HG03196 (cell line): ENCODE measurements at regions not wholly inside any gene's neighbourhood (a gene's known extent, or its start where the extent isn't known, plus 50 kb on each side); places are given as distances from the start of the nearest gene placed in this dataset.

Experiments used
- ATAC-seq: cut with Tn5 transposase; IDR thresholded peaks from one replicate; pipeline ENCODE4 v1.9.1; 2021; ENCODE audit not compliant: unreplicated experiment

- ATAC-seq: no peak
Measured at GRCh38 chr6:164926686-164927085, 382.7 kb downstream of the C6orf118 start.

DNA sequence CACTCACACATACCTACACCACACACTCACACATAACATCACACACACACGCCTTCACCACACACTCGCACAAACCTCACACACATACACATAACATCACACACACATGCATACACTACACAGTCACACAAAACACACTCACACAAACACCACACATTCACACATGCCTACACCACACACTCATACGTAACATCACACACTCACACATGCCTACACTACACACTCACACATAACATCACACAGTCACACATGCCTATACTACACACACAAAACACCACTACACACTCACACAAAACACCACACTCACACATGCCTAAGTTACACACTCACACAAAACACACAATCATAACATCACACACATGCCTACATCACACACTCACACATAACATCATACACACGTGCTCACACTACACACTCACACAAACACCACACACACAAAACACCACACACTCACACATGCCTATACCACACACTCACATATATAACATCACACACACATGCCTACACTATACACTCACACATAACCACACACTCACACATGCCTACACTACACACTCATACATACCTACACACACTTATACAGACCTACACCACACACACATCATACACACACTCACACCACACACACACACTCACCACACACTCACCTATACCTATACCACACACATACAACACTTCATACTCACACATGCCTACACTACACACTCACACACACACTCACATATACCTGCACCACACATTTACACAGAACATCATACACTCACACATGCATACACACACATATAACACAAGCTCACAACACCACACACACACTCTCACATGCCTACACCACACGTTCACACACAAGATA is 383.5 kb downstream of the C6orf118 start:
- no peak for ATAC-seq

- no peak for ATAC-seq
Measured at GRCh38 chr6:164924674-164925073, 384.7 kb downstream of the C6orf118 start.

DNA sequence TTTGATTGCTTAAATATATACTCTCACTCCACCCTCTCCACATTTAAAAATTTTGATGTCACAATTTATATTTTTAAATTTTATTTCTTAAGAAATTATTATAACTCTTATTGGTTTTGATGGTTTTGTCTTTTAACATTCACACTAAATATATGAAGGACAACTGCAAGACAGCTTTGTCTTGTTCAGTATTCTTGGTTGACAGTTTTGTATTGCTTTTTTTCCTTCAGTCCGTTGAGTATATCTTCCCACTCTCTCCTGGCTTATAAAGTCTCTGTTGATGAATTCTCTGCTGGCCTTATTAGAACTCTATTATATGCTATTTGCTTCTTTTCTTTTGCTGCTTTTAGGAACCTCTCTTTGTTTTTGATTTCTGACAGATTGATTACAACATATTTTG is 392.2 kb downstream of the C6orf118 start:
- ATAC-seq: no peak

DNA sequence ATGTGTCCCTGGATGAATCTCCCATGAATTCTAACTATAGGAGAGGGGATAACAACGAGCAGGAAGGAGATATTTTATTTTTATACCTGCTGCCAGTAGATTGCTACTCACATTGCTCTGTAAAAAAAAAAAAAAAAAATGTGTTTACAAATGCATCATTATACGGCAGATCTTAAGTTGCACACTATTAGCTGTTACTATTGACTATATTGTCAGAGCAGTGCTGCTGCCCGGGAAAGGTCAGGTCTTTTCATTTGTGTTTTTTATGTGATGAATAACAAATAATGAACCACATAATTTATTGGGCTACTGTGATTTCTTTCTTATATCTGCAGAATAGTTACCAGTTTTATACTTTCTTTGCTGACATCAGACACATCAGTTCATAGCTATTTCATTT is 393.3 kb downstream of the C6orf118 start:
- no peak for ATAC-seq

GRCh38 chr6:164911873-164912580 is 397.4 kb downstream of the C6orf118 start:
- no peak for ATAC-seq

GRCh38 chr6:164911151-164911550 is 398.3 kb downstream of the C6orf118 start:
- no peak for ATAC-seq

- ATAC-seq: no peak
Measured at GRCh38 chr6:164906766-164907165, 402.6 kb downstream of the C6orf118 start.

DNA sequence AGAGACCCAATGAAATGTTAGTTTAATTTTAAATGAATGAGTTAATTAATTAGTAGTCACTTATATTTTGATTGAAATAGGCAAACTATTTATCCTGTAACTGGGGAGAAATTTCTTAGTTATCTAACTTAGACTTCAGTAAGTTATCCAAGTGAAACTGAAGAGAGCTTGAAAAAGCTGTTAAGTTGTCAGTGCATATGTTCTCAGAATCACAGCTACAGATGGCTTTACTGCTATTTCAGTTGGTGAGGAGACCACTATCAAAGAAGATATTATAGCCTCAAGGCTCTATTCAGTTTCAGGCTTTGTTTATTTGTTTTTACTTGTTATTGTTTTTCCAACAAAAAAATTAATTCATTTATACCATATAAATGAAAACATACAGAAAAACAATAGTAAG is 404.1 kb downstream of the C6orf118 start:
- no peak for ATAC-seq

DNA sequence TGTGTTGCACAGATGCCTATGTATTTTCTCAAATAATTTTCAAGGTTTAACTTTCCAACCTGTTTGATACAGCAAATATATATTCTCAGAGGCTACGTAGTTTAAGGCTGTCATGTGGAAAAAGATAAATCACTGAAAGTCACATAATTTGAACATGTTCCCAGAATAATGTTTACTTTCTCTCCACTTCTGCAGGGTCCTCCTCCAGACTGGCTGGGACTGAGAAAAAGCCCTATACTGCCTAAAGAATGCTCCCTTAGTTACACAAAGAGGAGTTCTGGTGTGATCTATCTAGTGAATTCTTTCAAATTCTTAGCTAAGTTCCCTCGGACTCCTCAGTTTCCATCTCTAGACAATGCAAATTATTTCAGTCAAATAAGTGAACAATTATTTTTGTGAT is 411.0 kb downstream of the C6orf118 start:
- no peak for ATAC-seq

- ATAC-seq: no peak
Measured at GRCh38 chr6:164897523-164898235, 411.7 kb downstream of the C6orf118 start.

GRCh38 chr6:164889980-164890379 is 419.4 kb downstream of the C6orf118 start:
- no peak for ATAC-seq

GRCh38 chr6:164887660-164888059 is 421.7 kb downstream of the C6orf118 start:
- ATAC-seq: no peak

GRCh38 chr6:164882236-164882635 is 427.2 kb downstream of the C6orf118 start:
- ATAC-seq: no peak

GRCh38 chr6:164871783-164872182 is 437.6 kb downstream of the C6orf118 start:
- no peak for ATAC-seq

- no peak for ATAC-seq
Measured at GRCh38 chr6:164870164-164870563, 439.2 kb downstream of the C6orf118 start.

DNA sequence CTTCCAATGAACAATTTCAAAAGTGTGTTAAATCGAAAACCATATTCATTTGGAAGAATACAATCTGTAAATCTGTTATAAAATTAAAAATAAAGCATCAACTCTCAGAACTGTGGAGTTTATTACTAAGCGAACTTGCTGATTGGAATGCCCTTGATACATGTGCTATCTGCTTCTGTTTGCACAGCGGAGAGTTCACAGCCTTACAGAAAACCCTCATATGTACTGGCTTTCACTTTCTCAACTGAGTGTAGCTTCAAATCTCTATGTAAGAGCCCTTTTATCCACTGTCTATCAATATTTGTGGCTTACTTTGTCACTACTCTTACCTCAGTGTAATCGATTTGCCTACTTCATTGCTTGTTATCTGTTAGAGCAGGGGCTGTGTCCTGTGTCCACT is 447.4 kb downstream of the C6orf118 start:
- no peak for ATAC-seq

DNA sequence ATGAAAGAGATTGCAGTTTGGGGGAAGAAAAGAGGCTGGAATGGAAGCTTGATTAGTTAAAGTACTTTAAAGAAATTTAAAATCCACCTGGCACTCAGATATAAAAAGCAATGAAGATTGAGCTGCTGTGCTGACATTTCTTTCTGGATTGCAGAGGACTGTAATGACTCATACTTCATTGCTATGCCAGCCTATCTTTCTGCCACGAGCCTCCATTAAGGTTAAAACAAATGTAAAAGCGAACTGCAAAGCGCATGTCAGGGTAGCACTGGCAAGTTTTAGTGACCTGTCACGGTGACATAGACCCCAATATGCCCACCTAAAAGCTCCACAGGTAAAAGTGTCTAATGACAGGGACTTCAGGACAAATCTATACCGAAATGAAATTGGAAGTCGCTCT is 449.6 kb downstream of the C6orf118 start:
- ATAC-seq: no peak

GRCh38 chr6:164856138-164856537 is 453.3 kb downstream of the C6orf118 start:
- ATAC-seq: no peak

DNA sequence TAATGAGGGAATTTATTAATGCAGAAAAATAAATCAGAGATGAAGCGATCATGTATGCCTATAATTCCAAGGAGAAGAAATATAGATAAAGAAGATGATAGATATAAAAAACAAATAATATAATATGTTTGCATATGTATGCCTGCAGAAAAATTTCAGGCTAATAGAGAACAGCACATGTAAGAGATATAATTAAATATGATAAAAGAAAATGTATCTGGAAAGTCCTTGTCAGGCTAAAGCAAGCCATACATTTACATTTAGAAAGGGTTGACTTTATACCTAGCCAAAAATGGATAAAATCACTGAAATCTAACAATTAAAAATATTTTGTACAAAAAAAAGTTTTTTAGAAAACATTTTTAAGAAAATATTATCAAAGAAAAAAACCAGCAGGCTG is 454.1 kb downstream of the C6orf118 start:
- ATAC-seq: no peak

GRCh38 chr6:164854526-164854925 is 454.9 kb downstream of the C6orf118 start:
- ATAC-seq: no peak

DNA sequence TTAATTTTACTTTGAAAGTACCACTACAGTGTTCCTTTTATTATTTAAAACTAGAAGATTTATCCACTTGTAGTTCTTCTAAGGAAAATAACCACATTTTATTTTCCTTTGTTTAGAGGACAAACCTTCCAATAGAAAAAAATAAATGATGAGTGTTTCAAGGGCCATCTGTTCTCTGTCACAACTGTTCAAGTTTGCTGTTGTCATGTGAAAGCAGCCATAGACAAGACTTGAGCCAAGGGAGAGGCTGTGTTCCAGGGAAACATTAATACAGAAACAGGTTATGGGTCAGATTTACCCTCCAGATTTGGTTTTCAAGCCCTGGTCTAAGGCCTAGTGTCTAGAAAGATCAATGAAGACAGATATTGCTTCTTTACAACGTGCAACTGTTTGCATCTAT is 463.6 kb downstream of the C6orf118 start:
- no peak for ATAC-seq
